ENCODE measurements at regions not wholly inside any gene's neighbourhood (a gene's known extent, or its start where the extent isn't known, plus 50 kb on each side); places are given as distances from the start of the nearest gene placed in this dataset.

GRCh38 chr6:22878324-22878701, 308.9 kb downstream of the HDGFL1 start:
- Histone ChIP-seq H3K27ac (no peak overlapping the region), H3K27me3 (no peaks in the 10 kb centered on the region), H3K4me3 (no peak overlapping the region), H3K9me3 (no peaks in the 10 kb centered on the region), H3K36me3 (no peaks in the 10 kb centered on the region), H3K4me1 (no peaks in the 10 kb centered on the region)
- TF ChIP-seq CTCF (IDR thresholded peaks at IDR 0.05) (no peak), POLR2A (IDR thresholded peaks at IDR 0.05) (no peak)
- DNase-seq = no peak
- WGBS (ENCODE audit: insufficient coverage, low coverage, low lambda C conversion rate, missing lambda C conversion rate) = 34% methylated on average over 3 of the region's 3 CpGs
- intact Hi-C loops (cut with DNase I) = no loop called here
- no peak for ATAC-seq

- no peak for DNase-seq
- H3K4me1 ChIP-seq = no peaks in the 10 kb centered on the region
- H3K4me3 ChIP-seq = no peak overlapping the region
- H3K9me3 ChIP-seq = no peaks in the 10 kb centered on the region
- H3K27ac ChIP-seq = no peak overlapping the region
- no peaks in the 10 kb centered on the region for H3K27me3 ChIP-seq
- no peak for ATAC-seq
- WGBS (ENCODE audit: insufficient coverage, low coverage, low lambda C conversion rate, missing lambda C conversion rate) = 47% methylated on average over 1 of the region's 1 CpG
- no peaks in the 10 kb centered on the region for H3K36me3 ChIP-seq
- intact Hi-C loops (cut with DNase I) = no loop called here
- TF ChIP-seq CTCF (IDR thresholded peaks at IDR 0.05) (no peak), POLR2A (IDR thresholded peaks at IDR 0.05) (no peak)
These were observed 309.3 kb downstream of the HDGFL1 start for GRCh38 chr6:22878706-22879105.

- H3K27me3 ChIP-seq = no peaks in the 10 kb centered on the region
- no peak overlapping the region for H3K4me3 ChIP-seq
- no peak for TF ChIP-seq CTCF (IDR thresholded peaks at IDR 0.05)
- TF ChIP-seq POLR2A (IDR thresholded peaks at IDR 0.05) = no peak
- 40% methylated on average over 3 of the region's 3 CpGs for WGBS (ENCODE audit: insufficient coverage, low coverage, low lambda C conversion rate, missing lambda C conversion rate)
- H3K27ac ChIP-seq = no peak overlapping the region
- H3K36me3 ChIP-seq = no peaks in the 10 kb centered on the region
- intact Hi-C loops (cut with DNase I) = no loop called here
- no peaks in the 10 kb centered on the region for H3K4me1 ChIP-seq
- DNase-seq = no peak
- peak; percentile 22 to 73 (median 48) for ATAC-seq
- no peaks in the 10 kb centered on the region for H3K9me3 ChIP-seq
These were observed 311.5 kb downstream of the HDGFL1 start for GRCh38 chr6:22880686-22881433.

GRCh38 chr6:22882581-22882980, 313.2 kb downstream of the HDGFL1 start:
- H3K4me3 ChIP-seq = no peak overlapping the region
- no peaks in the 10 kb centered on the region for H3K9me3 ChIP-seq
- intact Hi-C loops (cut with DNase I) = no loop called here
- no peaks in the 10 kb centered on the region for H3K27me3 ChIP-seq
- no peak for ATAC-seq
- DNase-seq = no peak
- H3K36me3 ChIP-seq = no peaks in the 10 kb centered on the region
- TF ChIP-seq CTCF (IDR thresholded peaks at IDR 0.05) (no peak), POLR2A (IDR thresholded peaks at IDR 0.05) (no peak)
- H3K4me1 ChIP-seq = no peaks in the 10 kb centered on the region
- H3K27ac ChIP-seq = no peak overlapping the region
- 79% methylated on average over 2 of the region's 2 CpGs for WGBS (ENCODE audit: insufficient coverage, low coverage, low lambda C conversion rate, missing lambda C conversion rate)

Measured in right lobe of liver (tissue), 6 donors.